ENCODE measurements at regions not wholly inside any gene's neighbourhood (a gene's known extent, or its start where the extent isn't known, plus 50 kb on each side); places are given as distances from the start of the nearest gene placed in this dataset.

- ChIA-PET POLR2A (no interaction called here), CTCF (no interaction called here)
- intact Hi-C loops (cut with micrococcal nuclease) = no loop called here
- no peaks in the 10 kb centered on the region for H3K36me3 Mint-ChIP-seq
- DNase-seq = no peak
- peaks cover 5% of the 10 kb centered on the region for H3K27me3 Mint-ChIP-seq
- no peaks in the 10 kb centered on the region for H3K4me1 Mint-ChIP-seq (ENCODE audit: low read depth)
- H3K4me3 Mint-ChIP-seq = no peak overlapping the region
- H3K9me3 Mint-ChIP-seq = no peaks in the 10 kb centered on the region
- no peak overlapping the region for H3K27ac Mint-ChIP-seq
Observed at GRCh38 chr5:74952406-74952805, 86.2 kb upstream of the FAM169A start.

DNA sequence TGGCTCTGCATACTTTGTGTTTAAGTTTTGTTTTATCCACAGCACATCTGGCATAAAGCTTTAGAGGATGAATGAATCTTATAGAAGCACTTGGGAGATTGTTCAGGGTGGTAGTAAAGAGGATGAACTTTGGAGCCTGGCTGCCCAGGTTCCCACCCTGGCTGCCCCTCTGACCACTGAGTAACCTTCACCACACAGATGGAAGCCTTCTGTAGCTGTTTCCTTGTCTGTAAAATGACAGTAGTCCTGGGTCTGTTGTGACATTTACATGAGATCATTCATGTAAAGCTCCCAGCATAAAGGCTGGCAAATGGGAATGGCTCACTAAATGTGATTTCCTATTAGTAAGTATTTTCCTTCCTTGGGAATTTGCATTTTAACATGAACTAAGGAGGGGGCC is 85.7 kb upstream of the FAM169A start:
- no peak overlapping the region for H3K27ac Mint-ChIP-seq

GRCh38 chr5:74950836-74951515 is 84.8 kb upstream of the FAM169A start:
- Mint-ChIP-seq H3K27ac (no peak overlapping the region), H3K4me1 (ENCODE audit: low read depth) (peaks cover under 1% of the 10 kb centered on the region), H3K36me3 (no peaks in the 10 kb centered on the region), H3K4me3 (no peak overlapping the region), H3K27me3 (peaks cover 13% of the 10 kb centered on the region), H3K9me3 (no peaks in the 10 kb centered on the region)
- ChIA-PET POLR2A (no interaction called here), CTCF (no interaction called here)
- intact Hi-C loops (cut with micrococcal nuclease) = no loop called here
- no peak for DNase-seq

More for the DNA sequence above, 85.7 kb upstream of the FAM169A start:
- Mint-ChIP-seq H3K4me3 (no peak overlapping the region), H3K27me3 (peaks cover 10% of the 10 kb centered on the region), H3K9me3 (no peaks in the 10 kb centered on the region), H3K4me1 (ENCODE audit: low read depth) (no peaks in the 10 kb centered on the region), H3K36me3 (no peaks in the 10 kb centered on the region)
- no peak for DNase-seq
- POLR2A ChIA-PET = no interaction called here
- CTCF ChIA-PET = no interaction called here
- intact Hi-C loops (cut with micrococcal nuclease) = no loop called here

- H3K36me3 Mint-ChIP-seq = no peaks in the 10 kb centered on the region
- H3K27me3 Mint-ChIP-seq = peaks cover 13% of the 10 kb centered on the region
- intact Hi-C loops (cut with micrococcal nuclease) = no loop called here
- ChIA-PET POLR2A (no interaction called here), CTCF (no interaction called here)
- DNase-seq = no peak
- peaks cover 10% of the 10 kb centered on the region for H3K4me1 Mint-ChIP-seq (ENCODE audit: low read depth)
- no peak overlapping the region for H3K27ac Mint-ChIP-seq
- no peaks in the 10 kb centered on the region for H3K9me3 Mint-ChIP-seq
- H3K4me3 Mint-ChIP-seq = no peak overlapping the region
Observed at GRCh38 chr5:74949976-74950375, 83.8 kb upstream of the FAM169A start.

DNA sequence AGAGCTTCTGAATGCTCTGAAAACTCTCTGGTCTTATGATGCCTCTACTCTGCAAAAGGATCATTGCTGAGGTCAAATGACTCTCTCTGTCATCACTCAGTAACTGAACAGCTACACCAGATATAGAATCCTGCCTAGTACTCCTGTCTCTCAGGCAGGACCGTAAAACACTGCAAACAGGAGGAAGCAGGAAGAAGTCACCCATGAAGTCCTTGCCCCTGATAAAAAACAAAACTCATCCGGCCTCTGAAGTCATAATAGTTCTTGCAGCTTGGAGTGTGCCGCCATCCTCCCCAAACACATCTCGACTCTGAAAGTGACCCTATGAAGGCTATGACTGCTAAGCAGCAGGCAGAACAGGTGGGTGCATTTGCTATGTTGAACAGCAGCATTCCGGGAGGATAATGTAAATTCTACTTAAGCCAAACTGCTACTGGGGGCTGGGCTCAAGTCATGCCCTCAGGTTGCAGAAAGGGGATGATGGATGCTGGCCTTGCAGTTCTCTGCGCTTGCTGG is 81.9 kb upstream of the FAM169A start:
- peaks cover 19% of the 10 kb centered on the region for H3K27me3 Mint-ChIP-seq
- no peak for DNase-seq
- H3K36me3 Mint-ChIP-seq = no peaks in the 10 kb centered on the region
- intact Hi-C loops (cut with micrococcal nuclease) = no loop called here
- H3K4me3 Mint-ChIP-seq = no peak overlapping the region
- H3K27ac Mint-ChIP-seq = no peak overlapping the region
- ChIA-PET CTCF (interaction anchor here (0.9 kb wide), 1 partner anchor 12 kb away, joined by 3 read pairs; no protein-coding TSS in a partner anchor), POLR2A (no interaction called here)
- H3K9me3 Mint-ChIP-seq = no peaks in the 10 kb centered on the region
- H3K4me1 Mint-ChIP-seq (ENCODE audit: low read depth) = peaks cover 10% of the 10 kb centered on the region

DNA sequence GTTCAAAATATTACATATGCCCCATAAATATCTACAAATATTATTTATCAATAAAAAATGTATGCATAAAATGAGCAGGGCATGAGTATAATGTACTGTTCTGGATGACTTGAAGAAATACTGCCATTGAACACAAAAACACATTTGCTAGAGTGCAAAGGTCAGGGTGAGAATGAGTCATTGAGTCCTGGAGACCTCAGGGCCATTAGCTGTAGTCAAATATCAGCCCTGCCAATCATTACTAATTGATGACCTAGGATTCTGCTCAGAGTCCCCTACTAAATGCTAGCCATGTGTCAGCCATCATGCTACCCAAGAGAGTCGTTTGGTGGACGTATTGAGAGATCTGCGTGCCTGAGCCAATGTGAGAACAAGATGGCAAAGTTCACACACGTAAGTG is 80.3 kb upstream of the FAM169A start:
- intact Hi-C loops (cut with micrococcal nuclease) = no loop called here
- no peak overlapping the region for H3K27ac Mint-ChIP-seq
- H3K36me3 Mint-ChIP-seq = no peaks in the 10 kb centered on the region
- H3K4me3 Mint-ChIP-seq = no peak overlapping the region
- ChIA-PET CTCF (interaction anchor here (1.5 to 2.9 kb wide), 2 partner anchors 11 to 21 kb away, joined by 3 to 12 read pairs; no protein-coding TSS in a partner anchor), POLR2A (no interaction called here)
- DNase-seq = no peak
- peaks cover 19% of the 10 kb centered on the region for H3K27me3 Mint-ChIP-seq
- peaks cover 10% of the 10 kb centered on the region for H3K4me1 Mint-ChIP-seq (ENCODE audit: low read depth)
- no peaks in the 10 kb centered on the region for H3K9me3 Mint-ChIP-seq

- DNase-seq = peak; percentile 74
- ChIA-PET CTCF (interaction anchor here (1.5 to 2.9 kb wide), 2 partner anchors 10 to 21 kb away, joined by 3 to 12 read pairs; no protein-coding TSS in a partner anchor), POLR2A (no interaction called here)
- no peaks in the 10 kb centered on the region for H3K9me3 Mint-ChIP-seq
- H3K27ac Mint-ChIP-seq = no peak overlapping the region
- intact Hi-C loops (cut with micrococcal nuclease) = loop anchor here (1.0 kb wide), 2 partner anchors 10 to 29 kb away; no protein-coding TSS in a partner anchor
- H3K27me3 Mint-ChIP-seq = peaks cover 19% of the 10 kb centered on the region
- H3K4me1 Mint-ChIP-seq (ENCODE audit: low read depth) = peaks cover 10% of the 10 kb centered on the region
- H3K36me3 Mint-ChIP-seq = no peaks in the 10 kb centered on the region
- H3K4me3 Mint-ChIP-seq = no peak overlapping the region
Observed at GRCh38 chr5:74945561-74946165, 79.5 kb upstream of the FAM169A start.

- no peak for DNase-seq
- H3K4me1 Mint-ChIP-seq (ENCODE audit: low read depth) = peaks cover 10% of the 10 kb centered on the region
- no peak overlapping the region for H3K27ac Mint-ChIP-seq
- intact Hi-C loops (cut with micrococcal nuclease) = no loop called here
- H3K4me3 Mint-ChIP-seq = no peak overlapping the region
- POLR2A ChIA-PET = no interaction called here
- peaks cover 19% of the 10 kb centered on the region for H3K27me3 Mint-ChIP-seq
- no peaks in the 10 kb centered on the region for H3K36me3 Mint-ChIP-seq
- CTCF ChIA-PET = interaction anchor here (2.9 kb wide), 1 partner anchor 9 kb away, joined by 12 read pairs; no protein-coding TSS in a partner anchor
- no peaks in the 10 kb centered on the region for H3K9me3 Mint-ChIP-seq
Observed at GRCh38 chr5:74943905-74944304, 77.7 kb upstream of the FAM169A start.

- intact Hi-C loops (cut with micrococcal nuclease) = no loop called here
- Mint-ChIP-seq H3K4me1 (ENCODE audit: low read depth) (peaks cover 16% of the 10 kb centered on the region), H3K36me3 (no peaks in the 10 kb centered on the region), H3K27ac (no peak overlapping the region), H3K9me3 (no peaks in the 10 kb centered on the region), H3K27me3 (peaks cover 15% of the 10 kb centered on the region), H3K4me3 (no peak overlapping the region)
- POLR2A ChIA-PET = no interaction called here
- DNase-seq = no peak
- CTCF ChIA-PET = no interaction called here
Observed at GRCh38 chr5:74942622-74943286, 76.6 kb upstream of the FAM169A start.

DNA sequence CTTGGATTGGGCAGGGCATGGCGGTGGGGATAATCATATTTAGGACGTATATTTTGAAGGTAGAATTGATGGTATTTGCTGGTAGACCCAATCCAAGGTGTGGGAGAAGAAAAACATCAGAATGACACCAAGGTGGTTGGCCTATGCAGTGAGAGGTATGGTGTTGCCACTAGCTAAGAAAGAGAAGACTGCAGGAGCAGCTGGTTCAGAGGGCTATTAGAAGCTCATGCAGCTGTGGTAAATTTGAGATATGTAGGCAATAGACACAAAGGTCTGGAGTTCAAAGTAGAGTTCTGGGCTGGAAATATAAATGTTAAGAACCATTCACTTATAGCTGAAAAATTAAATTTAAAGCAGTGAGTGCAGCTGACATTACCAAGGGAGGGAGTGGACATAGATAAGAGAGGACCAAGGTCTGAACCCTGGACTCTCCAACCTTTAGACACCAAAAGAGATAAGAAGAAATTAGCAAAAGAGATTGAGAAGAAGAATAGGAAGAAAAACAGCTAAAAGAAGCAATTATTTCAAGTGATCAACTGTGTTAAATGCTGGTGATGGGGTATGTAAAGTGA is 74.7 kb upstream of the FAM169A start:
- H3K27ac Mint-ChIP-seq = no peak overlapping the region
- peaks cover 11% of the 10 kb centered on the region for H3K27me3 Mint-ChIP-seq
- intact Hi-C loops (cut with micrococcal nuclease) = no loop called here
- H3K9me3 Mint-ChIP-seq = no peaks in the 10 kb centered on the region
- H3K4me1 Mint-ChIP-seq (ENCODE audit: low read depth) = peaks cover 19% of the 10 kb centered on the region
- ChIA-PET POLR2A (no interaction called here), CTCF (no interaction called here)
- H3K36me3 Mint-ChIP-seq = no peaks in the 10 kb centered on the region
- no peak overlapping the region for H3K4me3 Mint-ChIP-seq
- no peak for DNase-seq

- Mint-ChIP-seq H3K4me1 (ENCODE audit: low read depth) (peaks cover 26% of the 10 kb centered on the region), H3K27ac (no peak overlapping the region), H3K27me3 (peaks cover 8% of the 10 kb centered on the region), H3K9me3 (no peaks in the 10 kb centered on the region), H3K4me3 (no peak overlapping the region), H3K36me3 (no peaks in the 10 kb centered on the region)
- ChIA-PET POLR2A (no interaction called here), CTCF (no interaction called here)
- intact Hi-C loops (cut with micrococcal nuclease) = loop anchor here (5.0 to 10.0 kb wide), 3 partner anchors 296 to 736 kb away; partner anchors contain the start of genes ANKRD31 and HMGCR
- no peak for DNase-seq
Observed at GRCh38 chr5:74938250-74938933, 72.2 kb upstream of the FAM169A start.

GRCh38 chr5:74935752-74936091 is 69.5 kb upstream of the FAM169A start:
- CTCF ChIA-PET = interaction anchor here (0.9 to 2.4 kb wide), 12 partner anchors 9 to 301 kb away, joined by 3 to 16 read pairs (median 5); partner anchors contain the start of genes ANKRD31 and FAM169A
- POLR2A ChIA-PET = interaction anchor here (1.3 kb wide), 1 partner anchor 401 kb away, joined by 4 read pairs; the partner anchor contains the start of gene HMGCR
- intact Hi-C loops (cut with micrococcal nuclease) = loop anchor here (1.0 to 10.0 kb wide), 6 partner anchors 10 to 739 kb away; partner anchors contain the start of genes ANKRD31 and HMGCR
- H3K4me3 Mint-ChIP-seq = peak overlapping the region; percentile 27
- H3K4me1 Mint-ChIP-seq (ENCODE audit: low read depth) = peaks cover 26% of the 10 kb centered on the region
- DNase-seq = no peak
- H3K36me3 Mint-ChIP-seq = no peaks in the 10 kb centered on the region
- peaks cover 7% of the 10 kb centered on the region for H3K27me3 Mint-ChIP-seq
- no peaks in the 10 kb centered on the region for H3K9me3 Mint-ChIP-seq
- H3K27ac Mint-ChIP-seq = peak overlapping the region; percentile 71

All from activated CD4-positive, alpha-beta memory T cell treated with anti-CD3 and anti-CD28 coated beads for 36 hours (primary cell).